ENCODE measurements at regions not wholly inside any gene's neighbourhood (a gene's known extent, or its start where the extent isn't known, plus 50 kb on each side); places are given as distances from the start of the nearest gene placed in this dataset.

DNA sequence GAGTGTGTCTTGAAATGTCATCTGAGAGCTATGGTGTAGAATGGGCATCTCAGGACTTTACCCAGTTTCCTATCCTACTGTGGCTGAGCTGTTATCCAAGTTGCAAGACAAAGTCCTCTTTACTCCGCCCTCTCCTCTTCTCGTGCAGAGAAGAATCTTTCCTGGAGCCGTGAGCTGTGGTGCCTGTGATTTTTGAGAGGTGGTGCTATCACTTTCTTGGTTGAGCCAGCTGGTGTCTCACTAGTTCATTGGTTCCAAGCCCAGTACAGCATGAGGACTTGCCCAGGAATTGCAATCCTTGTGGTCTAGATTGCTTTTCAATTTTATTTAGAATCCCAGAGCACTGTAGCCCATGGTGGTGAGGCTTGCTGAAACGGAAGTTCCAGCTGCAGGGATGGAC, 2300.3 kb downstream of the MAT2B start:
- in situ Hi-C loops (cut with MboI; ENCODE audit: low sequenced_read_pairs): no loop called here

DNA sequence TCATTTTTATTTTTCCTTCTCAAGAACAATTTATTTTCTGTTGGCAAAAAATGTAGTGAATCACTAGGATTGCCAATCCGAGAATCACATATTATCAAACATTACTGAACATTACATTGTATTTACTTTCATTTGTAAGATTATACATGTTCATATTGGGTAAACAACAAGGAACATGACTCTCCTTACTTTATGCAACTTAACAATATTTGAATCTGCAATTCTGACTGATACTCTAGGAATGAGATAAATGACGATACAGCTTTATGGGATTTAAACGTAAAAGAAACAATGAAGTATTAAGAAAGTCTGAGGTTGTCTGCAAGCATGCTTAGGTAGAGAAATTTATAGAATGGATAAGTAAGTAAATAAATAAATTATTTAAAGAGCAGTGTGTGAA, 2302.9 kb downstream of the MAT2B start:
- in situ Hi-C loops (cut with MboI; ENCODE audit: low sequenced_read_pairs): no loop called here

DNA sequence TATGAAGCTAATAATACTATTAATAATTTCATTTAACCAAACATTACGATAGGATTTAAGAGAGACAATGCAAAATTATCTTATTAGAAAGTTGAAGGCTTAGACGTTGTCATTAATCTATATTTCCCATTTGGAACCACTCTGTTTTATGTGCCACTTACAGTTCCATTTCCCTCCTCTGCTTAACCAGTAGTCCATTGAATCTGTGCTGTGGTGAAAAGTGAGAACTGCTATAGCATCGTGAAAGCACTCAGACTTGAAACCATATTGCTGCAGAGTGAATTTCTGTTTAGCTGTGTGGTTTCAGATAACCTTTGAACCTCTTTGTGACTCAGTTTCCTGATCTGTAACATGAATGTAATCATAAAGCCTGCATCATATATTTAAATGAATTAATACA, 2304.5 kb downstream of the MAT2B start:
- in situ Hi-C loops (cut with MboI; ENCODE audit: low sequenced_read_pairs): no loop called here

DNA sequence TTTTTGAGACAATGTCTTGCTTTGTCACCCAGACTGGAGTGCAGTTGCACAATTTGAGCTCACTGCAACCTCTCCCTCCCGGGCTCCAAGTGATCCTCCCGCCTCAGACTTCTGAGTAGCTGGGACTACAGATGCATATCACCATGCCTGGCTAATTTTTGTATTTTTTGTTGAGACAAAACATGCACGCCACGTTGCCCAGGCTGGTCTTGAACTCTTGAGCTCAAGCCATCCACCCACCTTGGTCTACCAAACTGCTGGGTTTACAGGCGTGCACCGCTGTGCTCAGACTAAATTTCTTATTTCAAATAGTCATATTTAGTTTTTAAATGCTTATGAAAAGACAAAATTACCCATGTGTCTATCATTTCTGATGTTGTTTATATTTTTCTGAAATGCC, 2324.1 kb downstream of the MAT2B start:
- in situ Hi-C loops (cut with MboI; ENCODE audit: low sequenced_read_pairs): no loop called here

DNA sequence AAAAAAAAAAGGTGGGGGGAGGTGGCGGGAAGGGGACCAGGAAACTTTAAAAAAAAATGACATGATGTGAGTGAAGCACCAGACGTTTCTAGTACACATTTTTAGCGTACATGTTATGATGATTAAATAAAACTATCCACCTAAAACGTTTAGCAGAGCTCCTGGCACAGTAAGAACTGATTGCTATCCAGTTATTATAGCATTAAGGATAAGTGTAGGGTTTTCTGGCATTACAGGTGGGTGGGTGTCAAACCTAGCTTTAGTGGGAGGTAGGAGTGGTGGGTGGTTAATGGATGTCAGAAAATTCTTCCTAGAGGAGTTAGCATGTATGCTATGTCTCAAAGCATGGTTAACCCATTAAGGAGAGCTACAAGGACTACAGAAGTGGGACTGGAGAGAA, 2329.5 kb downstream of the MAT2B start:
- in situ Hi-C loops (cut with MboI; ENCODE audit: low sequenced_read_pairs): no loop called here

DNA sequence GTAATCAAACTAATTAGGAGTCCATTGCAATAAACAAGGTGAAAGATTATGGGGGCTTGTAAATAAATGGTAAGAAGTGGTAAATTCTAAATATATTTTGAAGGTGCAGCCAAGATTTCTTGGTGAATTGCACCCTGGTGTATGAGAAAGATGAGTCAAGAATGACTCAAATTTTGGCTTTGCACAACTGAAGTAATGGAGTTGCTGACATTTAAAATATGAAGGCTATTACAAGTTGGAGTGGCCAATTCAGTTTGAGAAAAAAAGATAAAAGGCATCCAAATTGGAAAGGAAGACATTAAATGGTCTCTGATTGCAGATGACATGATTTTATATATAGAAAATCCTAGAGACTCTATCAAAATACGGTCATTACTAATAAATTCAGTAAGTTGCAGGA, 2330.6 kb downstream of the MAT2B start:
- in situ Hi-C loops (cut with MboI; ENCODE audit: low sequenced_read_pairs): no loop called here

DNA sequence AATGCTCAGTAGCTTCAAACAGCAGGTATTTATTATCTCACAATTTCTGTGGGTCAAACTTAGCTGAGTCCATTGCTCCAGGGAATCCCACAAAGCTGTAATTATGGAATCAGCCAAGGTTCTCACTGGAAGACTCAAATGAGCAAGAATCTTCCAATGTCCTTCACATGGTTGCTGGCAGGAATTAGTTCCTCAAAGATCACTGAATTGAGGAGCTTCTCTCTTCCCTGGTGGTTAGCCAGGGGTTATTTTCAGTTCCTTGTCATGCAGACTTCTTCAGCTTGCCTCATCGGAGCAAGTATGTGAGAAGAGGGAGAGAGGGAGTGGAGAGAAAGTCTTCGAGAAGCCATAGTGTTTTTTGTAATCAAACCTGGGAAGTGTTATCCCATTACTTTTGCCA, 2331.9 kb downstream of the MAT2B start:
- in situ Hi-C loops (cut with MboI; ENCODE audit: low sequenced_read_pairs): no loop called here

DNA sequence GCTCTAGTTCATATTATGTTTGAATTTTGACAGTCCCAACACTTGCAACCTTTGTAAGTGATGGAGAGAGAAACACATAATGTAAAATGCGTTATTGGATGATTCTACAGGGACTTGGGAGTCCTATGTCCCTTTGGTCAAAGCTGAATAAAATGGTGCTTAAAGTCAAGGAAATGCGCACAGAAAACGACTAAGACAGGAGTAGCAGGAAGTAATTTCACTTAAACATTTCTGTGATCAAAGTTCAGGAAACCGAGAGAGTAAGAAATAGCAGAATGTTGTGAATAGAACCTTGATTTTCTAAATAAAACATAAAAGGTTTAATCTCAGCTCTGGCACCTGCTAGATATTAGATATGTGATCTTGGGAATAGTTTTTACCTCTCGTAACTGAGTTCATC, 2339.2 kb downstream of the MAT2B start:
- in situ Hi-C loops (cut with MboI; ENCODE audit: low sequenced_read_pairs): no loop called here

DNA sequence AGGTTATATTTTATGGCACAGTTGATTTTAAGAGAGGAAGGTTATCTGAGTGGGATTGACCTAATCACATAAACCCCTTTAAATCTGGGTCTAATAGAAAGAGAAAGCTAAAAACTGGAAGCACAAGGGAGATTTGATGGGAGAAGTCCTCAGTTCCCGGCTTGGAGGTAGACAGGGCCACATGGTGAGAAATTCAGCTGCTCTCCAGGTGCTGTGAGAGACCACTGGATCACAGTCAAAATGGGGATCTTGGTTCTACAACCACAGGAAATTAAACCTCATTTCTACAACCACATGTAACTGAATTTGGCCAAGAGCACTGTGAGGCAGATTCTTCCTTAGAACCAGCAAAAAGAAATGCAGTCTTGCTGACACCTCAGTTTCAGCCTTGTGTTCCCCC, 2352.7 kb downstream of the MAT2B start:
- in situ Hi-C loops (cut with MboI; ENCODE audit: low sequenced_read_pairs): no loop called here

DNA sequence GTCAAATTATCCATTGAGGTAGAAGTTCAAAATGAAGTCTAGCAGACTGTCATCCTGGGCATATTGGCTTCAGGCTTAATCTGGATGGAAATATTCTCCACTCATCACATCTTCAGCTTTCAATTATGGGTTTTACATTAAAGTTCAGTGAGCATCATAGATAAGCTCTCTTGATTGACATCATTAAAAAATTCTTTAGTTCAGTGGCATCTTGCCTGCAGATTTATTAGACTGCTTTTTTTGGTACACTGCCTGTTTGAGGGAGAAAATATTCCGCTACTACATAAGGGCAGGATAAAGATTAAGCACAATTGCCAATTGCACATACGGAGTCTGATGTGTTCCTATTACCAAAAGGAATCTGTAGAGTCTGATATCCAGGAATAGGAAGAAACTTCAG, 2353.8 kb downstream of the MAT2B start:
- in situ Hi-C loops (cut with MboI; ENCODE audit: low sequenced_read_pairs): no loop called here

DNA sequence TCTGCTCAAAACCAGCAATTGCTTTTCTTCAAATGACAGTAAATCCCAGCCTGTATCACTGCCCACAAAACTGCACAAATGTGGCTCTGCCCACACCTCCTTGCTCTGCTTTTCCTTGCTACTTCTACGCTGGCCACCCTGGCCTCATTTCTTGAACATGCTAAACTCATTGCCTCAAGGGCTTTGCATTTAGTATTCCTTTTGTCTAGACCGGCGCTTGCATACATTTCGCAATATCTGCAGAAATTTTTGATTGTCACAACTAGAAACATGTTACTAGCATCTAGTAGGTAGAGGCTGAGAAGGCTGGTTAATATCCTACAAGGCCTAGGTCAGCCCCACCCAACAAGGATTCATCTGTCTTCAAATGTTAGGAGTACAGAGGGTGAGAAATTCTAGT, 2357.8 kb downstream of the MAT2B start:
- in situ Hi-C loops (cut with MboI; ENCODE audit: low sequenced_read_pairs): no loop called here

DNA sequence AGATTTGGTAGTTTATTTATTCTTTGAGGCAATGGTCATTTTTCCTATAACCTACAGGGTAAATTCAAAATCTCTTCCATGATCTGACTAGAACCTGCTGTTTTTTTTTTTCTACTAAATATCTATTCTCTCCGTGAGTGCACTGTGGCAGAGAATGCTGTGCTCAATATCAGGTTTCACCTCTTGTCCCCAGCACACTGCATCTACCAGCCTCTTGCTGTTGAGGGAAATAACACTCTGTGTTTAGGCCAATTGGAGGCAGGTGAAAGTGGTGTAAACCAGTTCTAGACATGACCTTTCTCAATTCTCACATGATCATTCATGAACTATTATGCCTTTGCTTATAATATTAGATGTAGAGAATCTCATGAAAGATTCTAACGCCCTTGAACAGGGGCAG, 2365.9 kb downstream of the MAT2B start:
- in situ Hi-C loops (cut with MboI; ENCODE audit: low sequenced_read_pairs): no loop called here

DNA sequence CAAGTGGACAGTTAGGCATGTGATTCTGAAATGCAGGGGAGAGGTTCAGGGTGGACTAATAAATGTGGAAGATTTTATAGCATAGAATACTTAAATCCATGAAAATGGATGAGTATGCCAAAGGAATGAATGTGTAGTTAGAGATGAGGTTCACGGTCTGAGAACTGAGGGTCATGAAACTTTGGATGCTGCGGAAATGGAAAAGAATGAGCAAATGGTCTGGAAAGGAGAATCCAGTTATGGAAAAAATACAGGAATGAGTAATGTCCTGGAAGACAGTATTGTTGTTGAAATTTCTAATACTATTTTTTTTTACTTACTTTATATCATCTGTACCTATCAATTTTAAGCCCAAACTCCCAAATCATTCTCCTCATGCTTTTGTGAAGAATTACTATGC, 2369.4 kb downstream of the MAT2B start:
- in situ Hi-C loops (cut with MboI; ENCODE audit: low sequenced_read_pairs): no loop called here

DNA sequence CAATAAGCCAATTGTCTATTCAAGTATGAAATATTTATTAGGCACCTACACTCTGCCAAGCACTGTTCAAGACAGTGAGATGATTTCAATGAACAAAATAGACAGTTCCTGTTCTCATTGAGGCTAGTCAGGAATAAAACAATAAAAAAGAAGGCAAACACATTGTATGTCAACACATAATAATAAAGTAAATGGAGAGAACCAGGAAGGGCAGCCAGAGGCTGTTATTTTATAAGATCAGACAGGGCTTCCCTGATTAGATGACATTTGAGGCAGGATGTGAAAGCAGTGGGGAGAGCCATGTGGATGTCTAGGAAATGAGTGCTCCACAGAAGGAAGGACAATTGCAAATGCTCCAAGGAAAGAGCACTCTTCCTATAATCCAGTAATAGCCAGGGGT, 2371.1 kb downstream of the MAT2B start:
- in situ Hi-C loops (cut with MboI; ENCODE audit: low sequenced_read_pairs): no loop called here

DNA sequence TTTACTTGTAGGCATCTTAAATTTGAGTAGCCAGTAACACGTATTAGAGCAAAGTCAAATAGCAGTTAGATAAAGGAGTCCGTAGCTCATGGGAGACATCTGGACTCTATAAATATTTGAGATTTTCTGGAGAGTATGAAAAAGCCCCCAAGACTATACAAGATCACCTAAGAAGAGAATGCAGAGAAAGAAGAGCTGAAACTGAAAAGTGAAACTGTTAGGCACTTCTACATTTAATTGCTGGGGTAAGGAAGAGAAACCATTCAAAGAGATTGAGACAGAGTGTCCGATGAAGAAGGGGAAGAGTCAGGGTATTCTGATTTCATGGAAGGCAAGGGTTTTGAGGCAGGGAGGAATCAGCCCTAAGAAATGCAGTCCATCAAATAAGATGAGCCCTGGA, 2372.1 kb downstream of the MAT2B start:
- in situ Hi-C loops (cut with MboI; ENCODE audit: low sequenced_read_pairs): no loop called here

DNA sequence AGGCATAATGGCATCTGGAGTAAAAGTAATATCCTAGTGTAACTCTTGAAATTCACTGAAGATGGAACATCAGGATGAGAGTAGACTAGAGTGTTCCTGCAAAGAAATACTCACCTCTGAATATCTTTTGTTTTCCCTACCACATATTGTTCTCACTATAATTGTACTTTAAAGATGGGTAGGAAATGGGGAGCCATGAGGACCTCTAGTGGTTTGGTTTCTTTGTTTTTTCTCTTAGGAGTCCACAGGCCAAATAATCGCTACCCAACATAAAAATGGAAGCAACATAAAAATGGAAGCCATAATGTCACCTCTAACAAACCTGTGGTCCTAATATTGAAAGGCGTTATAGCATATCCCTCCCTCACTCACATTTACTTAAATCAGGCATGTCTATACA, 2375.8 kb downstream of the MAT2B start:
- in situ Hi-C loops (cut with MboI; ENCODE audit: low sequenced_read_pairs): no loop called here

DNA sequence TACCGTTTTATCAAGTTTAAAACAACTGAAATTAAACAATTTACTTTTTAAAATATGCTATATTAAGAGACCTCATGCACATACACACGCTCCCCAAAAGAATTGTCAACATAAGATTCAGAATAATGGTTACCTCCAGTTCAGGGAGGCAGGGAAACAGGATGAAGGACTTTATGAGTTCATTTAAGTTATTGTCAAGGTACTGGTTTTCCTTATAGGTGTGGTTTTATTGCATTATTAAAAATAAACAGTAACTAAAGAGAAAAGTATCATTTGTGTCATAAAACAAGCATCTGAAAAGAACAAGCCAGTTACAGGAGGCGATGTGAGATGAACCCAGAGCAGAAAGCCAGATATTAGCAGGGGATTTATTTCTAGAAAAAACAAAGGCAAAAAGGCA, 2376.7 kb downstream of the MAT2B start:
- in situ Hi-C loops (cut with MboI; ENCODE audit: low sequenced_read_pairs): no loop called here

DNA sequence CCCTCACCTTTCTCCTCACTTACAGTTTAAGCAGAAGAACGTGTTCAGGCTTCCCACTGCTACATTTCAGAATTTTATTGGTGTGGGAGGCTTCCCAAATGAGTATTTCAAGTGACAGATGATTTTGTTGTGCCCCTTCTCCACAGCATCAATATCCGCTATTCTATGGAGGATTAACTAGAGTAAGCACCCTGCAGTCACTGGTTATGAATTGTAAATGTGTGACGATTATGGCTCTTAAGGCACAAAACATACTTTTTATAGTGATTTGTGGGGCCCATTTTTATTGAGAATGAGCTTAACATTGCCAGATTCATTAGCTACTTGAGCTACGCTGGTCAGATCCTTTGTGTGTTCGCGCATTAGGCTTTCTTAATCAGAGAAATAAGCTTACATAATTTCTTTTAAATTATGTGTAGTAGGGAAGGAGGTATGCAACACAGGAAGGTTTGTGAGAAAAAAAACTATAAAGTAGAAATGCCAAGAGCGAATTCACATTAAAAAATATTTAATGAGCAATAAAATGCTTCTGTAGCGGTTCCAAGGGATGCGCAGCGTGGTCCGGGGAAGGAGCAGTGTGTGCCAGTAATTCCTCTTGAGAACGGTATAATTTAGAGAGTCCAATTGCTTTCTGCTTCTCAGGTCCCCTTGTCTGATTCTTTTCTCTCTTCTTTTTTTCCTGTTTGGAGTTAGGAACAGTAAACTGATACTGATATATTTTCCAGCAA, 2380.4 kb downstream of the MAT2B start:
- in situ Hi-C loops (cut with MboI; ENCODE audit: low sequenced_read_pairs): no loop called here

DNA sequence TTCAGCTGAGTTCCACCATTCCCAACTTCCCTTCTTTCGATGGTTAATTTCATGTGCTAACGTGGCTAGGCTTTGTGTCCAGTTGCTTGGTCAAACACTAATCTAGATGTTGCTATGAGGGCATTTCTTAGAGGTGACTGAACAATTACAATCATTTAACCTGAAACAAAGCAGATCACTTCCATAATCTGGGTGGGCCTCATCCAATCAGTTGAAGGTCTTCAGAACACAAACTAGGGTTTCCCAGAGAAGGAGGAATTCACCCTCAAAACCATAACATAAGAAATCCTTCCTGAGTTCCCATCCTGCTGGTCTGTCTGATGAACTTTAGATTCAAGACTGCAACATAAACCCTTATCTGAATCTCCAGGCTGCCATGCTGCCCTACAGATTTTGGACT, 2381.7 kb downstream of the MAT2B start:
- in situ Hi-C loops (cut with MboI; ENCODE audit: low sequenced_read_pairs): no loop called here

DNA sequence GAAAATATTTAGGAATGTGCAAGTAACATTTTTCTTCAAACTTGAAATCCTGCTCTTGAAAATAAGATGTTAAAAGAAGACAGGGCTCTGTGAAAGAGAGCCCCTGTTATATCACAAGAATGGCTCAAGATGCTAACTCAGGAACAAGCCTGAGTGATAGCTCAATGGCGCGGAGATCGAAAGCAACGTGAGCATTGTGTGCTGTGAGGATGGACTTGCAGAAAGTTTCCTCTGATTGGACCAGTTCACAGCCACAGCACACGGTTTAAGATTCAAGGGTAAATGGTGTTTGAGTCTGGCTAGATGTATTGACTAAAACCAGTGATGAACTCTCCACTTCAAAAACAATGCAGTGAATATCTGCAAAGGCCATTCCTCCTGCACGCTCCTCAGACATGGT, 2387.0 kb downstream of the MAT2B start:
- in situ Hi-C loops (cut with MboI; ENCODE audit: low sequenced_read_pairs): no loop called here

DNA sequence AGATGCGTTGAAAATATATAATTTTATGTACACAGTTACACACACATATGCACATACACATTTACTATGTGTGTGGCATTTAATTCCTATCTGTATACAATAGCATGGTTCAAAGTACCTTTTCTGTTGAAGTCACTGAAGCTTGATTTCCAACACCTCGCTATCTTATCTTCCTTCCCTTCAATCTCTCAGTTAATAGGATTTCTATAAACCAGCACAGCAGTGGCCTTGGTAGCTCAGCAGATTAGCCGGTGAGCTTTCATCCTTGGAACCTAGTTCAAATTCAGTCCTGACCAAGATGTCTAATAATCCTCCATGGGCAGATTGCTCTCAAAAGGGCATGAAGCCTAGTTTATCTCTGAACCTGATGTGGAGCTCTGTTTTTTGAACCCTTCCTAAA, 2389.5 kb downstream of the MAT2B start:
- in situ Hi-C loops (cut with MboI; ENCODE audit: low sequenced_read_pairs): no loop called here

DNA sequence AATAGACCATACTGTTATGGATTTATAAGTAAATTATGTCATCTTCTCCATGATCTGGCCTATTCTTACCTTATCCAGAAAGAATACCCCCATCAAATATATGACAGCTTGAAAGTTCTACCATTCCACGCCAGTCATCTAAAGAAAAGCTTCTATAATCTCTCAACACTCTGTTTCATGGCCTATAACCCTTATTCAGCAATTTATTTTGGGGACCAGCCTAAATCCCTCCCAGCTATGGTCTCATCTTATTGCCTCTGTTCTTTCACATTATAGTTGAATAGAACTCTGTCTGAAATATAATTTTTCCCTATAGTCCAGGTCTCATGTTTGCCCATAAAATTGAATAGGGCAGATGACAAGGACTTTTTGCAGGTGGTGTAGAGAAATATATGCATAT, 2387.6 kb upstream of the WWC1 start:
- in situ Hi-C loops (cut with MboI; ENCODE audit: low sequenced_read_pairs): no loop called here

DNA sequence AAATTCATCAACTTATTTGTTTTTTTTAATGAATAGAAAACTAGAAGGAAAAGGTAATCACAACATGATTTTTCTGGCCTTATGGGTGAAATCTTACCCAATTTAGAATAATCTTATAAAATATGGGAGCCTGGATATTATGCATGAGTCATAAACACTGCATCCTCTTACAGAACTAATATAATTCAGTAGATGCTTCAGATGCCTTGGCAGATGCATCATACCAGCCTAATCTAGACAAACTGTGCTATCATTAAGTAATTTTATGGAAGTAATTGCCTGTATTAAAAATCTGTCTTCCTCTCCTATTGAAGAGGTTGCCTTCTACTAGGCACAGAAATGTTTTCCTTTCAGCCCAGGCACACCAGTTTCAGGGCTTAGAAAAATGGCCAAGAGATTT, 2384.6 kb upstream of the WWC1 start:
- in situ Hi-C loops (cut with MboI; ENCODE audit: low sequenced_read_pairs): no loop called here

DNA sequence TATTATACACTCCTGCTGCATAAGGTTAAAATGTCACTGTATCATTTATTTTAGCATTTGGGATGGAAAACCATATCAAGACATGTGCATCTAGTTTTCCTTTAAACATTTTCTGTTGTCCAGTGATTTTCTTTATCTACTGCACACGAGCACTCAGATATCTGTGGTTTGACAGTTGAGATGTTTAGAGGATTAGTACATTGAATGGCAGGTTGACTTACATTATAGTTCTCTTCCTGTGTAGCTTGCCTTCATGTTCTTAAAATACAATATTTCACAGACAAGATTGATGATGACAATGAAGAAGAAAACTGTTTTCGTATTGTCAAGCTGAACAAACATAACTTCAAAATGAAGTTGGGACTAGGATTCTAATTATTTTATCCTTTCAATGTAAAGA, 2378.4 kb upstream of the WWC1 start:
- in situ Hi-C loops (cut with MboI; ENCODE audit: low sequenced_read_pairs): no loop called here
